ENCODE measurements at regions not wholly inside any gene's neighbourhood (a gene's known extent, or its start where the extent isn't known, plus 50 kb on each side); places are given as distances from the start of the nearest gene placed in this dataset.

DNA sequence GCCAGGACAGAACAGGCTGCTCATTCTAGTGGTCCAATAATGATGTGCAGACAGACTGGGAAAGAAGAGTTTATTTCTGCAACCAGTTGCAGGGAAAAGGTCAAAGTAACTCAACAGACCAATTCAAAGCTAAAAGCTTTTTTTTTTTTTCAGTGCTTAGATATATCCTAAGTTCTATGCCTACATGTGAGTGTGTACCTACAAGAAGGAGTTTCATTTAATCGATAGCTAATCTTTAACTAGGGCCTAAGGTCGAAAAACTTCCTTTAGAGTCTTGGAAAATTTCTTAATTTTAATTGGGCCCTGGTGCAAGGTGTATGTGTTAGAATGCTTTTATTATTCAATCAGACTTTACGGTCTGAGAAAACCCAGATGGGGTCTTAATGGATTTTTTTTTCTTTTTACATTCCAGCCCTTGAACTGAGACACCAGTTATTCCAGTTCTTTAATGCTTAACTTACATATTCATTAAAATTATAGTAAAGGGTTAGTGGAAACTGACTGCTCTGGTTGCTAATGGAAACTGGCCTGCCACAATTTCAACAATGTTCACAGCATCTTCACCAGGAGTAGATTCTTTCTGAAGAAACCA is 365.3 kb downstream of the MTRR start:
- no peak overlapping the region for H4K5ac ChIP-seq (ENCODE audit: insufficient read length, low read depth, low read length)
- no peak overlapping the region for H4K8ac ChIP-seq (ENCODE audit: extremely low read depth, insufficient read depth, low read length)
- H2BK12ac ChIP-seq (ENCODE audit: low read depth, low read length): no peak overlapping the region
- H4K20me1 ChIP-seq (replicated peaks in 1 of 2; ENCODE audit: control insufficient read depth in 1 of 2, insufficient read depth in 2 of 2, low read length in 2 of 2): no peaks in the 10 kb centered on the region
- H3K14ac ChIP-seq (ENCODE audit: insufficient read length): no peak overlapping the region
- H2AK5ac ChIP-seq (ENCODE audit: low read depth, low read length): no peak overlapping the region
- H3K56ac ChIP-seq (replicated peaks; ENCODE audit: insufficient read length, low read depth, low read length): no peak overlapping the region
- no peak overlapping the region for H3K4ac ChIP-seq (replicated peaks; ENCODE audit: insufficient read length, low read depth, low read length)
- H3K27me3 ChIP-seq (replicated peaks in 1 of 4; ENCODE audit: control insufficient read depth in 3 of 4, extremely low read depth in 1 of 4, insufficient read depth in 3 of 4, low read length in 3 of 4): no peaks in the 10 kb centered on the region
- H3K23ac ChIP-seq (ENCODE audit: insufficient read length): no peak overlapping the region
- ChIA-PET CTCF (ENCODE audit: partially characterized antibody) (interaction anchor here (0.6 kb wide), 1 partner anchor 112 kb away, joined by 4 read pairs; no protein-coding TSS in a partner anchor), POLR2A (ENCODE audit: partially characterized antibody) (no interaction called here)
- no peak for FAIRE-seq
- no peaks in the 10 kb centered on the region for H3K79me1 ChIP-seq (ENCODE audit: low read depth, low read length)
- H3K23me2 ChIP-seq (ENCODE audit: low read depth, low read length): no peaks in the 10 kb centered on the region
- no peaks in the 10 kb centered on the region for H3K9me3 ChIP-seq (ENCODE audit: insufficient read depth in 2 of 2, low read depth in 1 of 2, low read length in 1 of 2)
- no peak overlapping the region for H3K27ac ChIP-seq (ENCODE audit: low read depth, low read length)
- H3K4me1 ChIP-seq (replicated peaks in 1 of 4; ENCODE audit: control insufficient read depth in 3 of 4, insufficient read depth in 4 of 4, low read length in 3 of 4): no peaks in the 10 kb centered on the region
- no peak overlapping the region for H3K18ac ChIP-seq (ENCODE audit: extremely low read depth, low read length)
- H3K4me2 ChIP-seq (ENCODE audit: insufficient read depth in 1 of 2, low read depth in 2 of 2, low read length in 2 of 2): no peak overlapping the region
- H3K36me3 ChIP-seq (ENCODE audit: control insufficient read depth in 2 of 4, insufficient read depth in 4 of 4, low read length in 3 of 4): no peaks in the 10 kb centered on the region
- H4K91ac ChIP-seq (replicated peaks; ENCODE audit: insufficient read length, low read length): no peak overlapping the region
- DNase-seq (ENCODE audit: low read depth in 1 of 2, low spot score in 2 of 2): no peak
- H2BK15ac ChIP-seq (ENCODE audit: low read length): no peak overlapping the region
- H2BK120ac ChIP-seq (replicated peaks; ENCODE audit: low read depth, low read length): no peak overlapping the region
- no peak overlapping the region for H3K9ac ChIP-seq (replicated peaks in 1 of 4; ENCODE audit: extremely low read depth in 1 of 4, low read depth in 3 of 4, low read length in 3 of 4)
- H2AFZ ChIP-seq (ENCODE audit: low read length): no peak overlapping the region
- no peak overlapping the region for H2BK5ac ChIP-seq (ENCODE audit: low read depth, low read length)
- H3K79me2 ChIP-seq (ENCODE audit: control insufficient read depth in 1 of 2, insufficient read depth in 2 of 2, low read length in 2 of 2): no peaks in the 10 kb centered on the region
- TF ChIP-seq KDM4A (IDR thresholded peaks at IDR 0.05; ENCODE audit: low read depth, low read length, severe bottlenecking) (no peak), EZH2 (IDR thresholded peaks at IDR 0.05; ENCODE audit: low read depth, low read length, severe bottlenecking) (no peak), SIRT6 (IDR thresholded peaks at IDR 0.05; ENCODE audit: low read length) (no peak)
- WGBS, 2 experiments (ENCODE audit: extremely low coverage in 1 of 2, insufficient coverage in 1 of 2, insufficient read length in 1 of 2, insufficient replicate concordance in 2 of 2, low coverage in 1 of 2, low lambda C conversion rate in 2 of 2, missing lambda C conversion rate in 1 of 2): 91% methylated on average over 3 of the region's 3 CpGs; no CpG with 5 or more reads in 1 of the 2 experiments
- H3K4me3 ChIP-seq (ENCODE audit: extremely low read depth in 1 of 4, insufficient read depth in 2 of 4, low read depth in 3 of 4, low read length in 4 of 4): no peak overlapping the region
- H2BK20ac ChIP-seq (ENCODE audit: low read length): no peak overlapping the region

Measured in H1 (cell line).